ENCODE measurements at regions not wholly inside any gene's neighbourhood (a gene's known extent, or its start where the extent isn't known, plus 50 kb on each side); places are given as distances from the start of the nearest gene placed in this dataset.

- Mint-ChIP-seq H3K9me3 (no peaks in the 10 kb centered on the region), H3K4me1 (peaks cover 8% of the 10 kb centered on the region), H3K36me3 (ENCODE audit: low read depth) (no peaks in the 10 kb centered on the region), H3K4me3 (no peak overlapping the region), H3K27ac (no peak overlapping the region), H3K27me3 (ENCODE audit: low read depth) (peaks cover 8% of the 10 kb centered on the region)
- TF ChIP-seq CTCF (IDR thresholded peaks at IDR 0.05; ENCODE audit: unreplicated experiment in 3 of 3): no peak
Measured at GRCh38 chr3:68049776-68050175, 395.4 kb upstream of the SUCLG2 start.

GRCh38 chr3:68045976-68046375, 391.6 kb upstream of the SUCLG2 start:
- H3K4me1 Mint-ChIP-seq: peaks cover 8% of the 10 kb centered on the region
- no peak overlapping the region for H3K4me3 Mint-ChIP-seq
- H3K9me3 Mint-ChIP-seq: no peaks in the 10 kb centered on the region
- TF ChIP-seq CTCF (IDR thresholded peaks at IDR 0.05; ENCODE audit: unreplicated experiment in 3 of 3): no peak
- H3K27ac Mint-ChIP-seq: no peak overlapping the region
- H3K36me3 Mint-ChIP-seq (ENCODE audit: low read depth): no peaks in the 10 kb centered on the region
- peaks cover 8% of the 10 kb centered on the region for H3K27me3 Mint-ChIP-seq (ENCODE audit: low read depth)

- Mint-ChIP-seq H3K36me3 (ENCODE audit: low read depth) (no peaks in the 10 kb centered on the region), H3K4me1 (no peaks in the 10 kb centered on the region), H3K27me3 (ENCODE audit: low read depth) (peaks cover 6% of the 10 kb centered on the region), H3K4me3 (no peak overlapping the region), H3K27ac (no peak overlapping the region), H3K9me3 (no peaks in the 10 kb centered on the region)
- no peak for TF ChIP-seq CTCF (IDR thresholded peaks at IDR 0.05; ENCODE audit: unreplicated experiment in 3 of 3)
Measured at GRCh38 chr3:68033867-68034266, 379.5 kb upstream of the SUCLG2 start.

- Mint-ChIP-seq H3K4me3 (no peak overlapping the region), H3K9me3 (no peaks in the 10 kb centered on the region), H3K27me3 (ENCODE audit: low read depth) (peaks cover 4% of the 10 kb centered on the region), H3K36me3 (ENCODE audit: low read depth) (no peaks in the 10 kb centered on the region), H3K27ac (no peak overlapping the region), H3K4me1 (no peaks in the 10 kb centered on the region)
- TF ChIP-seq CTCF (IDR thresholded peaks at IDR 0.05; ENCODE audit: unreplicated experiment in 3 of 3): no peak
Measured at GRCh38 chr3:68032209-68032608, 377.8 kb upstream of the SUCLG2 start.

- Mint-ChIP-seq H3K4me3 (no peak overlapping the region), H3K36me3 (ENCODE audit: low read depth) (no peaks in the 10 kb centered on the region), H3K9me3 (no peaks in the 10 kb centered on the region), H3K27ac (no peak overlapping the region), H3K4me1 (no peaks in the 10 kb centered on the region), H3K27me3 (ENCODE audit: low read depth) (no peaks in the 10 kb centered on the region)
- no peak for TF ChIP-seq CTCF (IDR thresholded peaks at IDR 0.05; ENCODE audit: unreplicated experiment in 3 of 3)
Measured at GRCh38 chr3:68025189-68025588, 370.8 kb upstream of the SUCLG2 start.

- H3K4me1 Mint-ChIP-seq: peaks cover 5% of the 10 kb centered on the region
Measured at GRCh38 chr3:68019876-68020275, 365.5 kb upstream of the SUCLG2 start.

More at GRCh38 chr3:68019876-68020275, 365.5 kb upstream of the SUCLG2 start:
- Mint-ChIP-seq H3K27me3 (ENCODE audit: low read depth) (no peaks in the 10 kb centered on the region), H3K4me3 (no peak overlapping the region), H3K27ac (no peak overlapping the region), H3K9me3 (no peaks in the 10 kb centered on the region), H3K36me3 (ENCODE audit: low read depth) (no peaks in the 10 kb centered on the region)
- TF ChIP-seq CTCF (IDR thresholded peaks at IDR 0.05; ENCODE audit: unreplicated experiment in 3 of 3): no peak
